ENCODE measurements at regions not wholly inside any gene's neighbourhood (a gene's known extent, or its start where the extent isn't known, plus 50 kb on each side); places are given as distances from the start of the nearest gene placed in this dataset.

- in situ Hi-C loops (cut with HindIII; ENCODE audit: low pct_unique_long_range_greater_than_20kb, low sequenced_read_pairs): no loop called here
- DNase-seq (ENCODE audit: low read depth, low spot score): no peak
Observed at GRCh38 chr5:125600559-125600958, 822.6 kb upstream of the GRAMD2B start.

DNA sequence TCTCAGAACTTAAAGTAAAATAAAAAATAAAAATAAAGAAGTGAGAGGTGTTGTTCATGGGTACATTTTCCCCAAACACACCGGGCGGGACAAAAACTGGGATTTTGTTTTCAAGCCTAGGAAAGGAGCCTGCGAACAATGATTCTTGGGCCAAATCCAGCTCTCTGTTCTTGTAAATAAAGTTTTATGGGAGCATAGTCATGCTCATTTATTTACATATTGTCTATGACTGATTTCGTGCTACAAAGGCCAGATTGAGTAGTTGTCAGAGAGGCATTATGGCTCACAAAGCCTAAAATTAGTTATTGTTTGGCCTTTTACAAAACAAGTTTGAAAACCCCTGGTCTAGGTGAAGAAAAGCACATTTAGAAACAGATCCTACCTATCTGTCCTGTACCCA, 821.0 kb upstream of the GRAMD2B start:
- no peak for DNase-seq (ENCODE audit: low read depth, low spot score)
- in situ Hi-C loops (cut with HindIII; ENCODE audit: low pct_unique_long_range_greater_than_20kb, low sequenced_read_pairs): no loop called here

GRCh38 chr5:125603321-125603720, 819.9 kb upstream of the GRAMD2B start:
- DNase-seq (ENCODE audit: low read depth, low spot score): no peak

DNA sequence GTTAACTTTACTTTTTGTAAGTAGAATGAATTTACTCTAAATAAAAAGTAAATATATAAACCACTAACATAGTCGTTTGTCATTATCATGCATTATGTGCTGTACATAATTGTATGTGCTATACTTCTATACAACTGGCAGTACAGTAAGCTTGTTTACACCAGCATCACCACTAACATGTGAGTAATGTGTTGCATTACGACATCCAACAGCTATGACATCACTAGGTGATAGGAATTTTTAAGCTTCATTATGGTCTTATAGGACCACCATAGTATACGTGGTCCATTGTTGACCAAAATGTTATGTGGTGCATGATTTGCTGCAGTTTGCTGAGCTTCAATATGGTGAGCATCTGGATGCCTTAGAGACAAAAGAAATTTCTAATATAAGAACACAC, 819.1 kb upstream of the GRAMD2B start:
- DNase-seq (ENCODE audit: low read depth, low spot score): no peak
- in situ Hi-C loops (cut with HindIII; ENCODE audit: low pct_unique_long_range_greater_than_20kb, low sequenced_read_pairs): no loop called here

More at GRCh38 chr5:125603321-125603720, 819.9 kb upstream of the GRAMD2B start:
- in situ Hi-C loops (cut with HindIII; ENCODE audit: low pct_unique_long_range_greater_than_20kb, low sequenced_read_pairs): no loop called here

DNA sequence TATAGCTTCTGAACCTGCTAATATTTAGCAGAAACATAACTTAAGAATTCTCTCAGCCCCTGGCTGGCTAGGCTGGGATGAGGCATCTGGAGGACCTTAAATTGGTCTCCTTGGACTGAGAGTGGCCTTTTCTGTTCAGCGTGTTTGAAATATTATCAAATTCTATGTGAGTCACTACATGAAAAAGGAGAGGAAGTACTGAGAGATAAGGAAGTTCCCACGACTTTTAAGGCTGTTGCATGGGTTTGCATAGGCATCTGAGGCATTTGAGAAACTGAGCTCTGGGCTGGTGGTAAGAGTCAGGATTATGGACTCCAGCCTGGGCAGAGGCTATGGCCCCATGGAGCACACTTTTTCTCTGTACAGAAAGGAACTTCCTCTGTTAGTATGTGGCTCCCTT, 816.2 kb upstream of the GRAMD2B start:
- DNase-seq (ENCODE audit: low read depth, low spot score): no peak
- in situ Hi-C loops (cut with HindIII; ENCODE audit: low pct_unique_long_range_greater_than_20kb, low sequenced_read_pairs): no loop called here

DNA sequence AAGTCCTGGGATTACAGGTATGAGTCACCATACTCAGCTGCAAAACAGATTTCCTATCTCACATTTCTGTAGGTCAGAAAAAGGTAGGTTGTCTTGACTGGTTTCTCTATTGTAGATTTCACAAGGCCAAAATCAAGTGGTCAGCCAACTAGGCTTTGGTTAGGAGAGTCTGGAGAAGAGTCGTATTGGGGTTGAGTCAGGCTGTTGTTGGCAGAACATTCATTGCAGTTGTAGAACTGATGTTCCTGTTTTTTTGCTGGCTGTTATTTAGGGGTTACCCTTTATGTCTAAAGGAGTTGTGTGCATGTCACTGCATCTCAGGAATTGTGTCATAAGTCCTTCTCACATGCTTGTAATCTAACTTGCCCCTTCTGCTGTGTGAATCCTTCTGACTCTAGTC, 814.2 kb upstream of the GRAMD2B start:
- in situ Hi-C loops (cut with HindIII; ENCODE audit: low pct_unique_long_range_greater_than_20kb, low sequenced_read_pairs): no loop called here
- DNase-seq (ENCODE audit: low read depth, low spot score): no peak

DNA sequence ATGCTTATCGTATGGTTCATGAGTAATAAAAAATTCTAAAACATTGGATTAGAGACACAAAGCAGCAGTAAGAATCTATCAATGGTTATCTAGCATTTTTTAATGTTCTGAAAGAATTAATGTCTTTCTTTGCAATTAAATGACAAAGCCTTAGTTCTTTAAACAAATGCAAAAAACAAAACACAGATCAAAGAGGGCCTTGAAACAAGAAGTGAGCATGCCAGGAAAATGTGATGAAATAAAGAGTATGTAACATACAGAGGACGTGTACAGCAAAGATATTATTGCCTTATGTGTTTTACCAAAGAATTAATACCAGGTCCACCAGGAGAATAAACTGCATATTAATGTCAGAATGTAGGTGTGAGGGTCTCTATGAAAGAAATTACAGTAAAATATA, 812.3 kb upstream of the GRAMD2B start:
- no peak for DNase-seq (ENCODE audit: low read depth, low spot score)
- in situ Hi-C loops (cut with HindIII; ENCODE audit: low pct_unique_long_range_greater_than_20kb, low sequenced_read_pairs): no loop called here

DNA sequence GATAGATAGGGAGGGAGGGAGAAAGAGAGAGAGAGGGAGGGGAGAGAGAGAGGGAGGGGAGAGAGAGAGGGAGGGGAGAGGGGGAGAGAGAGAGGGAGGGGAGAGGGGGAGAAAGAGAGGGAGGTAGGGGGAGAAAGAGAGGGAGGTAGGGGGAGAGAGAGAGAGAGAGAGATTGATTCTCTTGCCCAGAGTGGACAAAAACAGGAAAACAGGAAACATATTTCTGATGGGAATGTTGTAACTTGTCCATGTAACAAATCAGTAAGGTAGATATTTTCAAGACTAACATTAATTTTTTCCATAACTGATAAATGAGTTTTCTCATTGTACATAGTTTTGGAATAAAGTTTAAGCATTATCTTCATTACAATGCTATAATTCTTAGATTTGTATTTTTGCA, 811.7 kb upstream of the GRAMD2B start:
- no peak for DNase-seq (ENCODE audit: low read depth, low spot score)
- in situ Hi-C loops (cut with HindIII; ENCODE audit: low pct_unique_long_range_greater_than_20kb, low sequenced_read_pairs): no loop called here

GRCh38 chr5:125612181-125612721, 811.0 kb upstream of the GRAMD2B start:
- in situ Hi-C loops (cut with HindIII; ENCODE audit: low pct_unique_long_range_greater_than_20kb, low sequenced_read_pairs): no loop called here
- DNase-seq (ENCODE audit: low read depth, low spot score): no peak

- in situ Hi-C loops (cut with HindIII; ENCODE audit: low pct_unique_long_range_greater_than_20kb, low sequenced_read_pairs): no loop called here
- DNase-seq (ENCODE audit: low read depth, low spot score): peak; percentile 6
Observed at GRCh38 chr5:125612776-125613175, 810.4 kb upstream of the GRAMD2B start.

DNA sequence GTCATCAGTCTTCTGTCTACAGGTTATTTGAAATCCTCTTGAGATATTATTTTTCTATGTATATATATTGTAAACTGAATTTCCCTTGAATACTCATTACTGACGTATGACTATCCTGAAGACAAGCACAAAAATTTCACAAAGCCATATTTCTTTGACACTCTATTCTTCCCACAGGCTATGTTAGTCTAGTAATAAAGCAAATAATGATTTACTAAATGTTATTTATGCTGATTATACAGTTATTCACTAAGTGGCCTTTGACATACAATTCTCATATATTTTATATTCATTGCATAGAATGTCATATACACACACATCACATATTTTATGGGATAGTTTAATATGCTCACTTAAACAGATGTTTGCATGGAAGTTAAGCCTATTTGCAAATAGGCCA, 793.0 kb upstream of the GRAMD2B start:
- no peak for DNase-seq (ENCODE audit: low read depth, low spot score)
- in situ Hi-C loops (cut with HindIII; ENCODE audit: low pct_unique_long_range_greater_than_20kb, low sequenced_read_pairs): no loop called here

DNA sequence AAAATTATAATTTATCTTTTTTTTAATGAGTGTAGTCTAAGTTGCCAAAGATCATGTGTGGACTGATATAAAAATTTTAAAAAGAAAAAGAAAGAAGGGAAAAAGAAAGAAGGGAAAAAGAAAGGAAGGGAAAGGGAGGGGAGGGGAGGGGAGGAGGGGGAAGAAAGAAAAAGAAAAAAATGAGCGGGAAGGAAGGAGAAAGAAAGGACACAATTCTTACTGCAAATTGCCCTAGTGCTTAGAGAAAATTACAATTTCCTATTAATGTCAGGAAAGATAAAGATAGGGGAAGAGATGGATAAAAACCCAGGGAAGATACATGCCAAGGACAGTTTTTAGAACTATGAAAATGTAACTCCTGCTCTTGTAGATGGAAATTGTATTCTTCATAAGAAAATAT, 789.7 kb upstream of the GRAMD2B start:
- in situ Hi-C loops (cut with HindIII; ENCODE audit: low pct_unique_long_range_greater_than_20kb, low sequenced_read_pairs): no loop called here
- DNase-seq (ENCODE audit: low read depth, low spot score): no peak

DNA sequence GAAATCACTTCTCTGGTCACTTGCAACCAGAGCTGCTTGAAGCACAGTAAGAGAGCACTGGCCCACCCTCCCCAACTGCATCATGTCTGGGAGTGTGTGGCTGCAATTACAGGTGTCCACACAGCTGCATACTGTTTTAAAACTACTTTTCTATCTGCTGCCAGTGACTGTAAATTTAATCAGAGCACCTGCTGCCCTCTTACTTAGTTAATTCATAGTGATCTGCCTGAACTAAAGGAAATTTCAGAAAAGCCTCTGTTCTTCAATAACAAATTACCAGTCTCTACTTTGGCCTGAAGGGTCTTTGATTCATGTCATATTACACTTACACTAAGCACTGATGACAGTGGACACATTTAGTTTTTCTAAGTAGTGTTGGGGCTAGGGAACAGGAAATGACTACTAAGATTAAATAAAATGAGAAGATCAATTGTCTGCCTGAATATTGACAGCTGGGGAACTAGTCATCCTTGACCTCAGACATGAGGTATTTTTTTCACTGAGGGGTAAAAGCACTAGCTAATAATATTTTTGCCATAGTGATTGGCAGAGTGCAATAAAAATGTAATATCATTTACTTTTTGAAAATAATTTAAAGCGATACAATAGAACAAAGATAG, 788.9 kb upstream of the GRAMD2B start:
- DNase-seq (ENCODE audit: low read depth, low spot score): peak; percentile 10
- in situ Hi-C loops (cut with HindIII; ENCODE audit: low pct_unique_long_range_greater_than_20kb, low sequenced_read_pairs): no loop called here

DNA sequence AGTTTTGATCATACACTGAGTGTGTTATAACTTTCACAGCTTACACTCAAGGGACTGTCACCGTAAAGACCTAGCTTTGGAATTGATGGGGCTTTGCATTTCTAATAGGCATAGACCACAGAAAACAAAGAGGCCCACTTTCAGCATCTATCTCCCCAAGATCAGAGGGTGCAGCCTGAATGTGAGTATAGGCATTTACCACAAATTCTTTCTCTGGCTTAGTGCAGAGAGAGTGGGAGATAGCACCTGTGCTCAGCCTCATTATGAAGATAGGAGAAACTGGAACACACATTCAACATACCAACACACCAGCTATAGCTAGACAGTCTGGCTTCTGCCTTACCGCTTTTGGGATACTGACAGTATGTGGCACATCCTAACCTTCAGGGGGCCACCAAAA, 783.4 kb upstream of the GRAMD2B start:
- in situ Hi-C loops (cut with HindIII; ENCODE audit: low pct_unique_long_range_greater_than_20kb, low sequenced_read_pairs): no loop called here
- no peak for DNase-seq (ENCODE audit: low read depth, low spot score)

DNA sequence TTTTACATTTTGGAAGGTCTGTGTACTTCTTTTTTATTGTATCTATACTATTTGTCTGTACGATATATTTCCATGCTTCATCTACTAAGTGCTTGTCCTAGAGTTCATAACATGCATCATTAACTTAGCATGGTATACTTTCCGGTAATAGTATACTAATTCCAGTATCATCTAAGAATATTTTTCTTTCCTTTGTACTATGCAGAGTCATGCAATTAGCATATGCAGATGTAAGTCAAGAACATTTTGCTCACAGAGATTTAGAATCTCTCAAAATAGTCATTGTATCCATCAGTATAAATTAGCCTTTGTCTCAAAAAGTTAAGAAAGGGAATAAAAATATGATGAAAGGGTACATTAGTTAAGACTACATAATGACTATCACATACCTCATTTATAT, 770.4 kb upstream of the GRAMD2B start:
- no peak for DNase-seq (ENCODE audit: low read depth, low spot score)
- in situ Hi-C loops (cut with HindIII; ENCODE audit: low pct_unique_long_range_greater_than_20kb, low sequenced_read_pairs): no loop called here

GRCh38 chr5:125654392-125654791, 768.8 kb upstream of the GRAMD2B start:
- in situ Hi-C loops (cut with HindIII; ENCODE audit: low pct_unique_long_range_greater_than_20kb, low sequenced_read_pairs): no loop called here
- no peak for DNase-seq (ENCODE audit: low read depth, low spot score)

GRCh38 chr5:125655156-125655555, 768.1 kb upstream of the GRAMD2B start:
- in situ Hi-C loops (cut with HindIII; ENCODE audit: low pct_unique_long_range_greater_than_20kb, low sequenced_read_pairs): no loop called here

GRCh38 chr5:125657936-125658335, 765.3 kb upstream of the GRAMD2B start:
- peak; percentile 78 for DNase-seq (ENCODE audit: low read depth, low spot score)
- in situ Hi-C loops (cut with HindIII; ENCODE audit: low pct_unique_long_range_greater_than_20kb, low sequenced_read_pairs): no loop called here

More at GRCh38 chr5:125655156-125655555, 768.1 kb upstream of the GRAMD2B start:
- peak; percentile 5 for DNase-seq (ENCODE audit: low read depth, low spot score)

DNA sequence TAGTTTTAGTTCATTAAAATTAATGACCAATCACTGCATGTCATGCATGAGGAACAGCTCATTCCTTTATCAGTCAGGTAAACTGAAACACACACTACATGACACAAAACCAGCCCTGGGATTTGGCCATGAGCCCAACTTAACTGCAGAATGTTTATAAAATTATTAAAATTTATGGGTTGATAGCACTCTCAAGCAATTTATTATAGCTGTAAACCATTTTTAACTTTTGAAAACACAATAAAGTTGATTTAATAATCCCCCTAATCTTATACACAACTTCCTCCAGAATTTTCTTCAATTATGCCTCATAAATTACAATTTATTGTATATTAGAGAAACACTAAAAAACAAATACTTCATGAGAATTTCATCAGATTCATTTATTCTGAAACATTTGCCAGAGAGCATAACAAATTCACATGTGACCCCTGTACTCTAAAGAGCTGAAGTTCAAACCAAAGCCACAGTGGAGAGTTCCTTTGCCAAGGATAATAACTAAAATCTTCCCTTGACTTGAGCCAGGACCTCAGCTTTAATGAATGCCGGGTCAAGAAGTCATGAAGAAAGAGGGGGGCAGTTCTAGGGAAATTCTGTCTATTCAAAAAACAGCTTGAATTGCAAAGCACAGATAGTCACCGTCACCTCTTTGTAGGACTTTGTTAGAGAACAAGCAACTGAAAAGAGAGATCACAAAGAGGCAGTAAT, 763.7 kb upstream of the GRAMD2B start:
- in situ Hi-C loops (cut with HindIII; ENCODE audit: low pct_unique_long_range_greater_than_20kb, low sequenced_read_pairs): no loop called here
- DNase-seq (ENCODE audit: low read depth, low spot score): no peak
